ENCODE measurements at regions not wholly inside any gene's neighbourhood (a gene's known extent, or its start where the extent isn't known, plus 50 kb on each side); places are given as distances from the start of the nearest gene placed in this dataset.
"Not testable (repeated sequence)": the region's sequence is repeated elsewhere in the genome, so short reads cannot be mapped to it uniquely, and the experiment has no call there.

DNA sequence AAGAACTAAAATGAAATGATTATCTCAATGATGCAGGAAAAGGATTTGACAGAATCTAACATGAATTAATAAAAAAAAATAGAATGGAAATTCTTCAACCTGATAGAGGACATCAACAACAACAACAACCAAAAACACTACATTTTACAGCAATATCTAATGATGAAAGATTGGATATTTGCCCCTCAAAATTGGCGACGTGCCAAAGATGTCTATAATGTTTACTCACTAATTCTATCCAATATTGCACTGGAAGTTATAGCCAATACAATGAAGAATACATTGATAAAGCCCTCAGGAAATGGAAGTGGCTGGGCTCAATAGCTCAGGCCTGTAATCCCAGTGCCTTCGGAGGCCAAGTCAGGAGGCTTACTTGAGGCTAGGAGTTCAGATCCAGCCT is 99.4 kb upstream of the ANTXRL start:
- TF ChIP-seq, protein P1, sequence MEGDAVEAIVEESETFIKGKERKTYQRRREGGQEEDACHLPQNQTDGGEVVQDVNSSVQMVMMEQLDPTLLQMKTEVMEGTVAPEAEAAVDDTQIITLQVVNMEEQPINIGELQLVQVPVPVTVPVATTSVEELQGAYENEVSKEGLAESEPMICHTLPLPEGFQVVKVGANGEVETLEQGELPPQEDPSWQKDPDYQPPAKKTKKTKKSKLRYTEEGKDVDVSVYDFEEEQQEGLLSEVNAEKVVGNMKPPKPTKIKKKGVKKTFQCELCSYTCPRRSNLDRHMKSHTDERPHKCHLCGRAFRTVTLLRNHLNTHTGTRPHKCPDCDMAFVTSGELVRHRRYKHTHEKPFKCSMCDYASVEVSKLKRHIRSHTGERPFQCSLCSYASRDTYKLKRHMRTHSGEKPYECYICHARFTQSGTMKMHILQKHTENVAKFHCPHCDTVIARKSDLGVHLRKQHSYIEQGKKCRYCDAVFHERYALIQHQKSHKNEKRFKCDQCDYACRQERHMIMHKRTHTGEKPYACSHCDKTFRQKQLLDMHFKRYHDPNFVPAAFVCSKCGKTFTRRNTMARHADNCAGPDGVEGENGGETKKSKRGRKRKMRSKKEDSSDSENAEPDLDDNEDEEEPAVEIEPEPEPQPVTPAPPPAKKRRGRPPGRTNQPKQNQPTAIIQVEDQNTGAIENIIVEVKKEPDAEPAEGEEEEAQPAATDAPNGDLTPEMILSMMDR (conservative IDR thresholded peaks at IDR 0.05), result not testable (repeated sequence)
- TF ChIP-seq EZH2 (IDR thresholded peaks at IDR 0.05; ENCODE audit: low read depth), result not testable (repeated sequence)

Data from PC-9 (cell line).